M059J (cell line): ENCODE measurements at regions not wholly inside any gene's neighbourhood (a gene's known extent, or its start where the extent isn't known, plus 50 kb on each side); places are given as distances from the start of the nearest gene placed in this dataset.

Source experiments
- DNase-seq: peaks from one replicate; pipeline ENCODE4 v3.0.0-alpha.2; 2012; ENCODE audit warnings: low read depth

DNA sequence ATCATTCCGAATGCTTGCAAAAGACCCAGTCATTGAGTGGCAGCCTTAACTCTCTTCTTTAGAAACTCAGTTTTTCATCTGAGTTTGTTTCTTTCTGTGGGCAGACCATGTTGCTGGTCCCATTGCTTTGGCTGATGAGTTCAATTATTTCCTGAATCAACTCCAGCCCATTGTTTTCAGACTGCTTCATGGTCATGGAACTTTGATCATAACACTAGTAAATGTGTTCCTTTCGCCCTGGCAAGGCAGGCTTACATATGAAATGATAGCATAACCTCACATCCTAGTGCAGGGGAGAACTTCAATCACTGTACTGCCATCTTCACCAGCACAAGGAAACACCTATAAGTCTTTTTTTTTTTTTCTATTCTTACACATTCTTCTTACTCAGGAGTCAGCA lies 50.0 kb upstream of the DUSP10 start:
- DNase-seq: no peak
